ENCODE measurements at regions not wholly inside any gene's neighbourhood (a gene's known extent, or its start where the extent isn't known, plus 50 kb on each side); places are given as distances from the start of the nearest gene placed in this dataset.

- no peak for TF ChIP-seq RCOR1 (IDR thresholded peaks at IDR 0.05; ENCODE audit: insufficient replicate concordance, low read length)
- no peak for TF ChIP-seq CTCF (conservative IDR thresholded peaks at IDR 0.05; ENCODE audit: low read depth, low read length)
- TF ChIP-seq POLR2A (IDR thresholded peaks at IDR 0.05; ENCODE audit: low read depth, low read length): no peak
- TF ChIP-seq MAZ (IDR thresholded peaks at IDR 0.05; ENCODE audit: borderline replicate concordance, low read depth, low read length): no peak
- TF ChIP-seq BHLHE40 (IDR thresholded peaks at IDR 0.05; ENCODE audit: low read depth, low read length): no peak
- TF ChIP-seq MXI1 (IDR thresholded peaks at IDR 0.05; ENCODE audit: borderline replicate concordance, low read depth, low read length): no peak
- TF ChIP-seq NFE2L2 (IDR thresholded peaks at IDR 0.05; ENCODE audit: low read depth, low read length): no peak
- TF ChIP-seq FOS (IDR thresholded peaks at IDR 0.05; ENCODE audit: low read depth, low read length): no peak
These were observed 300.7 kb upstream of the PDGFD start for GRCh38 chr11:104464691-104465090.

Data from IMR-90 (cell line).